HEK293T (cell line): ENCODE measurements at regions not wholly inside any gene's neighbourhood (a gene's known extent, or its start where the extent isn't known, plus 50 kb on each side); places are given as distances from the start of the nearest gene placed in this dataset.

Experiments used
- CTCF ChIA-PET: fragments of 350-600 bp; formaldehyde crosslinking; extraction: SDS; loops from one replicate; lab custom pipeline; 2021; ENCODE audit warnings: antibody characterized with exemption, inconsistent platforms; lab: Yijun Ruan, JAX
- POLR2A ChIA-PET: fragments of 350-600 bp; formaldehyde crosslinking; extraction: SDS; loops from one replicate; lab custom pipeline; 2020; ENCODE audit warnings: antibody characterized with exemption, inconsistent platforms; lab: Yijun Ruan, JAX
- DNase-seq: peaks from one replicate; pipeline ENCODE4 v3.0.0; 2012; ENCODE audit warnings: mixed read lengths; ENCODE audit errors: extremely low spot score
- ARNT ChIP-seq: fragments of 450-650 bp; IDR thresholded peaks from 2 replicates; pipeline ENCODE4 v1.6.1; 2017; ENCODE audit warnings: mild to moderate bottlenecking
- BHLHE40 ChIP-seq: fragments of 450-650 bp; IDR thresholded peaks from 2 replicates; pipeline ENCODE4 v1.6.1; 2016; ENCODE audit warnings: mild to moderate bottlenecking, moderate library complexity, borderline replicate concordance
- CTBP1 ChIP-seq: fragments of 450-650 bp; IDR thresholded peaks from 2 replicates; pipeline ENCODE4 v1.6.1; 2016; ENCODE audit warnings: borderline replicate concordance
- ELF4 ChIP-seq: fragments of 450-650 bp; IDR thresholded peaks from 2 replicates; pipeline ENCODE4 v1.6.1; 2017; ENCODE audit warnings: antibody characterized with exemption
- FOXA1 ChIP-seq: fragments of 450-650 bp; IDR thresholded peaks from 2 replicates; pipeline ENCODE4 v1.6.1; 2016; ENCODE audit warnings: mild to moderate bottlenecking
- FOXK2 ChIP-seq: fragments of 450-650 bp; IDR thresholded peaks from 2 replicates; pipeline ENCODE4 v1.6.1; 2016; ENCODE audit warnings: mild to moderate bottlenecking
- FOXM1 ChIP-seq: fragments of 450-650 bp; IDR thresholded peaks from 2 replicates; pipeline ENCODE4 v1.6.1; 2017; ENCODE audit warnings: mild to moderate bottlenecking, borderline replicate concordance
- HDGF ChIP-seq: fragments of 450-650 bp; IDR thresholded peaks from 2 replicates; pipeline ENCODE4 v1.6.1; 2017; ENCODE audit warnings: antibody characterized with exemption, borderline replicate concordance
- L3MBTL2 ChIP-seq: fragments of 450-650 bp; conservative IDR thresholded peaks from 2 replicates; pipeline ENCODE4 v1.6.1; 2016; ENCODE audit warnings: mild to moderate bottlenecking
- LEF1 ChIP-seq: fragments of 450-650 bp; IDR thresholded peaks from 2 replicates; pipeline ENCODE4 v1.6.1; 2017; ENCODE audit warnings: mild to moderate bottlenecking, borderline replicate concordance
- NFRKB ChIP-seq: fragments of 450-650 bp; IDR thresholded peaks from 2 replicates; pipeline ENCODE4 v1.6.1; 2016; ENCODE audit warnings: mild to moderate bottlenecking, moderate library complexity
- SP1 ChIP-seq: fragments of 450-650 bp; IDR thresholded peaks from 2 replicates; pipeline ENCODE4 v1.6.1; 2017
- SUZ12 ChIP-seq: fragments of 450-650 bp; IDR thresholded peaks from 2 replicates; pipeline ENCODE4 v1.6.1; 2016; ENCODE audit warnings: mild to moderate bottlenecking
- TARDBP ChIP-seq: fragments of 450-650 bp; IDR thresholded peaks from 2 replicates; pipeline ENCODE4 v1.6.1; 2016
- ZNF384 ChIP-seq: fragments of 450-650 bp; IDR thresholded peaks from 2 replicates; pipeline ENCODE4 v1.6.1; 2016
- TF ChIP-seq, protein P1 (sequence below): fragments of 450-650 bp; IDR thresholded peaks from 2 replicates; pipeline ENCODE4 v1.6.1; 2016

DNA sequence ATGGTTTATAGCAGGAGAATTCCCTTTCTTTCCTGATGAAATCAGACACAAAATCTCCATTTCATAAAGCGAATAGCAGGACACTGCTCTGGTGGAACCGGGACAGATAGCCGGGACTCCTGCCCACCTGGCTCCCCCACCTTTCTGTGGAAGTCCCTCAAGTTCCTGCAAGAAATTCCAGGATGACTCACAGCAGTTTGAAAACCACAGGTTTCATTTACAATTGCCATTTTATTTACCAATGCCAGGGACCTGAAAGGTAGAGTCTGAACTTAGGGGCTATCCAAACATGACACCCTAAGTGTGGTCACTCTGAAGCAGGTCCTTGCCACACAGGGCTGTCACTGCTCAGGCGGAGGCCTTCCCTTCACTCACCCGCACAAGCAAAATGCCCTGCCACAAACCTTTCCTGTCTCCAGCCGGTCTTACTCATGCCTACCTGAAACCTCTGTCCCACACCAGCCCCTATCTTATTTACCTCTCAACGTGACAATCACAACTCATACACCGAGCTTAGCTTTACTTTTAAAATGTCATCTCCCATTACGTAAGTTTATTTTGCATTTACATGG lies 63.3 kb upstream of the TAF1L start:
- ChIA-PET POLR2A (interaction anchor here (0.5 kb wide), 1 partner anchor 327 kb away, joined by 3 read pairs; no protein-coding TSS in a partner anchor), CTCF (interaction anchor here (0.6 kb wide), 1 partner anchor 110 kb away, joined by 5 read pairs; no protein-coding TSS in a partner anchor)
- TF ChIP-seq LEF1 = no peak
- no peak for TF ChIP-seq ELF4
- no peak for TF ChIP-seq FOXM1
- TF ChIP-seq CTBP1 = no peak
- TF ChIP-seq SP1 = no peak
- no peak for TF ChIP-seq ZNF384
- TF ChIP-seq NFRKB = no peak
- no peak for TF ChIP-seq FOXK2
- TF ChIP-seq BHLHE40 = no peak
- TF ChIP-seq SUZ12 = no peak
- no peak for TF ChIP-seq ARNT
- TF ChIP-seq L3MBTL2 = no peak
- TF ChIP-seq, protein P1, sequence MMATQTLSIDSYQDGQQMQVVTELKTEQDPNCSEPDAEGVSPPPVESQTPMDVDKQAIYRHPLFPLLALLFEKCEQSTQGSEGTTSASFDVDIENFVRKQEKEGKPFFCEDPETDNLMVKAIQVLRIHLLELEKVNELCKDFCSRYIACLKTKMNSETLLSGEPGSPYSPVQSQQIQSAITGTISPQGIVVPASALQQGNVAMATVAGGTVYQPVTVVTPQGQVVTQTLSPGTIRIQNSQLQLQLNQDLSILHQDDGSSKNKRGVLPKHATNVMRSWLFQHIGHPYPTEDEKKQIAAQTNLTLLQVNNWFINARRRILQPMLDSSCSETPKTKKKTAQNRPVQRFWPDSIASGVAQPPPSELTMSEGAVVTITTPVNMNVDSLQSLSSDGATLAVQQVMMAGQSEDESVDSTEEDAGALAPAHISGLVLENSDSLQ = no peak
- TF ChIP-seq TARDBP = no peak
- TF ChIP-seq HDGF = no peak
- no peak for DNase-seq

DNA sequence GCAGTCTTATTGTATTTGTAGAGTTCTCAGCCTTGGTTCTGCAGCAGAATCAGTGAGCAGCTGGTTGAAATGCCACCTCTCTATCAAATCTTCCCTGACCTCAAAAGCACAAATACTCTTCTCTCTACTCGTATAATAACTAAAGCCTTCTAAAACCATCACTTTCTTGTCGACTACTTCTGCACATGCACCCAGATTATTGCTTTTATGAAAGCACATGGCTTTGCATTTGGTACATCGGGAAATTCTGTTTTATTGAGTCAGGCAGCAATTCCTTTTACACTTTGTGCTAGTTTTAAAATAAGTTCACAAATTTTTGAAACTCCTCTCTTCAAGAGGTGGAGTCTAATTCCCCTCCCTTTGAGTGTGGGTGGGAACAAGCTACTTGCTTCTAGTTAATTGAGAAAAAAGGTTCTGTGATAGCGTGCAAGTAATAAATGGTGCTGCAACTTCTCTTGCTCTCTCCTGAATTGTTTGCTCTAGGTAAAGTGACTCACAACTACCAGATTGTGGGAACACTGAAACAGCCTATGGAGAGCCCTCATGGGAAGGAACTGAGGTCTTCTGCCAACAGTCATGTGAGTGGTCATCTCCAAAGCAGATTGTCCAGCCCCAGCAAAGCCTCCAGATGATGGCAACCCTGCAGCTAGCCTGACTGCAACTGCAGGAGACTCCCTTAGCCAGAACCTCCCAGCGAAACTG lies 66.0 kb upstream of the TAF1L start:
- ChIA-PET CTCF (no interaction called here), POLR2A (no interaction called here)
- DNase-seq = no peak
- TF ChIP-seq ZNF384 = no peak

DNA sequence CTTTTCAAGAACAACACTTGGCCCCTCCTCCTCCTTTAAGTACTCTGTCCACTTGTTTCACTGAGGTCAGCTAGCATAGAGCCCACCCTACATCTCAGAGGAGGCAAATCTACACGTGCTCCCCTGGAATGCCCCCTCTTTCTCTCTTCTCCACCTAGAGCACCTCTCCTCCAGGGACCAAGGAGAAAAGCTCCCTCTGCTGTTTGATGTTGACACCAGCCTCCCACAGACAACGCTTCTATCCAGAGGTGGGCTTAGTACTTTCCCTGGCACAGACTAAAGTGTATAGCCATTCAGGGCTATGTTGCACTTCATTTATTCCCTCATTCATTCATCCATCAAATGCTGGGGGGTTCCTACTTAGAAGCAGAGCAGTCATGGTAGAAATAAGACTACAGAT lies 68.2 kb upstream of the TAF1L start:
- ChIA-PET CTCF (no interaction called here), POLR2A (no interaction called here)
- DNase-seq = peak; percentile 28
- no peak for TF ChIP-seq CTBP1
- no peak for TF ChIP-seq SP1
- TF ChIP-seq TARDBP = no peak
- no peak for TF ChIP-seq LEF1
- TF ChIP-seq L3MBTL2 = no peak
- TF ChIP-seq HDGF = no peak
- TF ChIP-seq FOXK2 = no peak
- no peak for TF ChIP-seq FOXM1
- no peak for TF ChIP-seq FOXA1
- TF ChIP-seq BHLHE40 = no peak
- TF ChIP-seq ZNF384 = no peak

DNA sequence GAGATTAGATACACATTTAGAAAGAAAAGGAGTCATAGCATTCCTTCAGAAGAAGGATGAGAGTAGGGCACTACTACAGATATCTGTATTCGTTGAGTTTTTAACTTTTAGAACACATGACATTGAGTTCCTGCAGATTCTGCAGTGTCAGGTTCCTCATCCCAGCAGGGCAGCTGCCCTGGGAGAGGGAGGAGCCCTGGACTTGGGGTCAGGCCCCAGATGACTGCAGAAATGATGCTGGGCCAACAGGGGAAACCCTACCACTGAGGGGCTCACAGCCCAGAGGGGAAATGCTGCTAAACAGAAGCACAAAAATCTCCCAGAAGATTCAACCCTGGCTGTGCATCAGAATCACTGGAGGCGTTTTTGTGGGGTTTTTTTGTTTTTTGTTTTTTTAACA lies 68.9 kb upstream of the TAF1L start:
- no peak for TF ChIP-seq ARNT
- no peak for TF ChIP-seq CTBP1
- ChIA-PET CTCF (no interaction called here), POLR2A (no interaction called here)
- no peak for DNase-seq

DNA sequence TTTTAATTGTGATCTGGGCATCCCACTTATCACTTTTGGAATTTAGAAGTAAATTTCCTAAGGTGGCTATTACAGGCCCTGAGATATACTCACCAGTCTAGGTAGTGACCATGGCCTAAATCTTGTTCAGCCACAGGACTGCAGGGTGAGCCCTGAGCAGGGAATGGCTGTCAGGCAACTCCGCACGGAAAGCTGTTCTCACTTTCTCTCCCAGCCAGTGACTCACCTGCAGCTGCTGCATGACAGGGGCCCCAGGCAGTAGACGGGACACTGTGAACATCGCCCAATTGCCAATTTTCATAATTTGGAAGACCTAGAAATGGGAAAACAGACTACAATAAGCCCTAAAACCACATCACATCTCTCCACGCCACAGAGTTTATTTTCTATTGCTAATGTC lies 69.6 kb upstream of the TAF1L start:
- CTCF ChIA-PET = no interaction called here
- POLR2A ChIA-PET = no interaction called here
- TF ChIP-seq LEF1 (no peak), FOXK2 (no peak), FOXA1 (no peak), HDGF (no peak), ZNF384 (no peak), ARNT (no peak), FOXM1 (no peak), ELF4 (no peak), BHLHE40 (no peak), SP1 (no peak), SUZ12 (no peak), CTBP1 (no peak), L3MBTL2 (no peak), NFRKB (no peak), TARDBP (no peak)
- TF ChIP-seq, protein P1 = no peak
- no peak for DNase-seq

DNA sequence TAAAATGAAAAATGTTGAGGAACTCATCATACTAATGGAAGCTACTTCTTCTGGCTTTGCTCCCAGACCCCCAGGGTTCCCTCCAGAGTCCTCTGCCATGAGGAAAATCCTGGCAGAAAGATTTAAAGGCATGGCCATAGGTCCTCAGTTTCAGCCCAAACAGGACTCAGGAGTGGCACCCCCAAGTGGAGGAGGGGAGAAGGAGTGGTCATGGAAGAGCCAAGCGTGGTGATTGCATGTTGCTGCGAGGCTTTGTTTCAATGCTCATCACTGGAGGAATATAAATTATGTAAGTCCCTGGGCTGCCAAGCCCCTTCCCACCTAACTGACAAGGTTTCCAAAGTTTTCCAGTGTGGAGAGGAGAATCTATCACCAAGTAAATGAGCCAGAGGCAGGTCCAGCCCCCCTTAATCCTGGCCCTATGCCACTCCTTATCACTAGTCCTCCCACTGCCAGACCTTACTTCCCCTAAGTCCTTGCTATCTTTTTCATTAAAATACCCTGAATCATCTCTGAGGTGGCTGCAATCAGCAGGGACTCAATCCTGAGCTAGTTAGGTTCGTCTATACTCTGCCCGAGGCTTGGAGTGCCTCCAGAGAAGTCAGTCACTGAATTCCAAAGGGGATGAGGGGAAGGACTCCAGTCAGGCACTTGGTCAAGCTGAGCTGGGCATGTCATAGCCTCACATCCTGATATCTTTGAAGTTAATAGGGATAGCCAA lies 70.7 kb upstream of the TAF1L start:
- ChIA-PET CTCF (no interaction called here), POLR2A (no interaction called here)
- no peak for DNase-seq
- TF ChIP-seq FOXM1 = no peak
- no peak for TF ChIP-seq ARNT
- no peak for TF ChIP-seq CTBP1
- TF ChIP-seq FOXK2 = no peak
- TF ChIP-seq ELF4 = no peak
- no peak for TF ChIP-seq ZNF384
- no peak for TF ChIP-seq BHLHE40
- TF ChIP-seq L3MBTL2 = no peak
- TF ChIP-seq HDGF = no peak
- no peak for TF ChIP-seq SP1
- TF ChIP-seq, protein P1 = no peak
- TF ChIP-seq FOXA1 = no peak
- no peak for TF ChIP-seq SUZ12
- TF ChIP-seq TARDBP = no peak
- no peak for TF ChIP-seq NFRKB
- TF ChIP-seq LEF1 = no peak
